ENCODE measurements at regions not wholly inside any gene's neighbourhood (a gene's known extent, or its start where the extent isn't known, plus 50 kb on each side); places are given as distances from the start of the nearest gene placed in this dataset.

DNA sequence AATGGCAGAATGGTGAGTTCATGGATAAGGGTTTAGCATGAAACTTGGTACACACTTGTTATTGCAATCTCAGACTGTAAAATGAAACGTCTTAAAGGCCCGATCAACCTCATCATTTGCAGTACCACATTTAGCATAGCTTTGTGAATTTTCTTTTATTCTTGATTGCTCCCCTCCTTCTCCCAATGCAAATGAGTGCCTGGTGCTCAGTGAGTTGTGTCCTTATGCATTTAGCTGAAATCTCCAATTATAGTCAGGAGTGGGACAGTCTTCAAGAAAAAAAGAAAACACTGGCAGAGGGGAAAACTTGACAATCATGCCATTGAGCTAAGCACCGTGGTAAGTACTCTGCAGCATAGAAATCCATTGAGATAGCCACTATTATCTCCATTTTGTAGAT is 161.0 kb upstream of the HMCN1 start:
- peaks cover 34% of the 10 kb centered on the region for H3K4me1 Mint-ChIP-seq (ENCODE audit: low read depth)
- TF ChIP-seq CTCF (IDR thresholded peaks at IDR 0.05) = no peak
- no peak overlapping the region for H3K27ac Mint-ChIP-seq
- no peak for DNase-seq
- peaks cover 4% of the 10 kb centered on the region; the same call in 1 of the 2 replicates for H3K36me3 Mint-ChIP-seq (ENCODE audit: low read depth)
- peaks cover 12% of the 10 kb centered on the region for H3K9me3 Mint-ChIP-seq
- H3K4me3 Mint-ChIP-seq = no peak overlapping the region
- peaks cover 2% of the 10 kb centered on the region; the same call in 1 of the 2 replicates for H3K27me3 Mint-ChIP-seq (ENCODE audit: insufficient read depth)

DNA sequence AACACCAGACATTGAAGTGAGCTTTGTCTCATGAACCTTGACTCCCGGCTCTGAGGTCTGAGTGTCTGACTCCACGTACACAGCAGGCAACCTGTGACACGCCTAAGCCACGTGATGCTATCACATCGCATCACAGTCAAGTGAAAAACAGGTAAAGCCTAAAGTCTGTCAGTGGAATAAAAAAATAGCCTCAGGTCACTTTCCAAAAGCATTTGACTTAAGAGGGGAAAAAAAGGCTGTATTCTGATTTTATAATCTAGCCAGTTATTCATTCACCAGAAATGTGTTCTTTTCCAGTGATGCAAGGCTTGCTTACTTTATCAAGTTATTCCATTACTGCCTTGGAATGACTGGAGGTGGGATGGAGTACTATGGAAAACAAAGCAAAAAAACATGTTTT is 163.2 kb upstream of the HMCN1 start:
- no peak for TF ChIP-seq CTCF (IDR thresholded peaks at IDR 0.05)
- DNase-seq = peak; percentile 21
- Mint-ChIP-seq H3K27ac (no peak overlapping the region), H3K9me3 (no peaks in the 10 kb centered on the region), H3K4me3 (no peak overlapping the region), H3K4me1 (ENCODE audit: low read depth) (peaks cover 56% of the 10 kb centered on the region), H3K27me3 (ENCODE audit: insufficient read depth) (peaks cover 2% of the 10 kb centered on the region; the same call in 1 of the 2 replicates), H3K36me3 (ENCODE audit: low read depth) (no peaks in the 10 kb centered on the region)

DNA sequence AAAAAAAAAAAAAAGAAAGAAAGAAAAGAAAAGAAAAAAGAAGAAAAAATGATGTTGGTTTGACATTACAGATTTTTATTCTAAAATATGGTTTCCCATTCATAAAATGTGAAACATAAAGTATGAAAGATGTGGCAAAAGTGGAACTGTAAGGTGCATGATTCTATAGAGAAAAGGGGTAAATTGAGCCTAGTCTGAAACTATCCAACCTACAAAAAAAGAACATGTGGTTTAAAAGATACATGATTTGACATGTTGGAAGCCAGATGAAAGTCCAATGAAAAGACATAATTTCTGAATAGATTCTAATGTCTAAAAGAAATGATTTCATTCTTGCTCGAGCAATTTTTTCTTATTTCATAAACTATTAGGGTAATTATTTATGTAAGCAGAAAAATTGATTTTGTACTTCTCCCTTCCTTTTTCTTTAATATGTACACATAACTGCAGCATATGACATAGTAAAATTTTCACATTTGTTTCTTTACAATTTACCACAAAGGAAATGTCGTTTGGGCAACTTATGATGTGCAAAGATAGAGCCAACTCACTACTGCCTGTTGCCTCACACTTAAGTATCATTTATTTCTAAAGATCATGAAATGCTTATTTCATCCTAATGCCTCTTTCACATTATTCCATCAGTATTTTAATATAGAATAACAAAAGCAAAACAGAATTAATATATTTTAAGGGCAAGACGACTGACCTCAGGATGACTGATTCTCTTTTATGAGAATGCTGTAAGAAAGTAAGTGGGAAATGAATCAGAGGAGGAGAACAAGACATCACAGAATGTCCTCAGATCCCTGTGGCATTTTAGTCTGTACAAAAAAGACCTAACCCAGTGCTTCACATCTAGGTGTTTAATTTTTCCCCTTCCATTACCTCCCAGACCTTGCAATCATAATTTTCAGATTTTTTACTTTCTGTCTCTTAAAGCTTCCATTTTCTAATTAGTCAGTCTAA is 165.8 kb upstream of the HMCN1 start:
- peaks cover under 1% of the 10 kb centered on the region; the same call in 1 of the 2 replicates for H3K27me3 Mint-ChIP-seq (ENCODE audit: insufficient read depth)
- H3K9me3 Mint-ChIP-seq = no peaks in the 10 kb centered on the region
- H3K4me1 Mint-ChIP-seq (ENCODE audit: low read depth) = peaks cover 71% of the 10 kb centered on the region
- no peak overlapping the region for H3K4me3 Mint-ChIP-seq
- H3K27ac Mint-ChIP-seq = peak overlapping the region; percentile 53
- no peaks in the 10 kb centered on the region for H3K36me3 Mint-ChIP-seq (ENCODE audit: low read depth)
- no peak for TF ChIP-seq CTCF (IDR thresholded peaks at IDR 0.05)
- DNase-seq = peak; percentile 34

GRCh38 chr1:185567440-185567839 is 166.8 kb upstream of the HMCN1 start:
- no peaks in the 10 kb centered on the region for H3K36me3 Mint-ChIP-seq (ENCODE audit: low read depth)
- peak overlapping the region; percentile 19; the same call in 1 of the 2 replicates for H3K4me3 Mint-ChIP-seq
- H3K4me1 Mint-ChIP-seq (ENCODE audit: low read depth) = peaks cover 80% of the 10 kb centered on the region
- DNase-seq = no peak
- no peaks in the 10 kb centered on the region for H3K9me3 Mint-ChIP-seq
- TF ChIP-seq CTCF (IDR thresholded peaks at IDR 0.05) = no peak
- no peaks in the 10 kb centered on the region for H3K27me3 Mint-ChIP-seq (ENCODE audit: insufficient read depth)
- H3K27ac Mint-ChIP-seq = peak overlapping the region; percentile 74

- Mint-ChIP-seq H3K9me3 (no peaks in the 10 kb centered on the region), H3K36me3 (ENCODE audit: low read depth) (no peaks in the 10 kb centered on the region), H3K27me3 (ENCODE audit: insufficient read depth) (no peaks in the 10 kb centered on the region), H3K4me3 (peak overlapping the region; percentile 19; the same call in 1 of the 2 replicates), H3K27ac (peak overlapping the region; percentile 74), H3K4me1 (ENCODE audit: low read depth) (peaks cover 84% of the 10 kb centered on the region)
- peak; percentile 82 for DNase-seq
- no peak for TF ChIP-seq CTCF (IDR thresholded peaks at IDR 0.05)
Measured at GRCh38 chr1:185566995-185567394, 167.2 kb upstream of the HMCN1 start.

Measured in HFFc6 (cell line).